GM12874 (cell line): ENCODE measurements at regions not wholly inside any gene's neighbourhood (a gene's known extent, or its start where the extent isn't known, plus 50 kb on each side); places are given as distances from the start of the nearest gene placed in this dataset.

Experiments used
- CTCF ChIP-seq: IDR thresholded peaks from 2 replicates; pipeline ENCODE4 v1.5.1; 2011; ENCODE audit warnings: low read depth, mild to moderate bottlenecking, control low read depth, low read length, moderate library complexity; ENCODE audit not compliant: insufficient read depth

DNA sequence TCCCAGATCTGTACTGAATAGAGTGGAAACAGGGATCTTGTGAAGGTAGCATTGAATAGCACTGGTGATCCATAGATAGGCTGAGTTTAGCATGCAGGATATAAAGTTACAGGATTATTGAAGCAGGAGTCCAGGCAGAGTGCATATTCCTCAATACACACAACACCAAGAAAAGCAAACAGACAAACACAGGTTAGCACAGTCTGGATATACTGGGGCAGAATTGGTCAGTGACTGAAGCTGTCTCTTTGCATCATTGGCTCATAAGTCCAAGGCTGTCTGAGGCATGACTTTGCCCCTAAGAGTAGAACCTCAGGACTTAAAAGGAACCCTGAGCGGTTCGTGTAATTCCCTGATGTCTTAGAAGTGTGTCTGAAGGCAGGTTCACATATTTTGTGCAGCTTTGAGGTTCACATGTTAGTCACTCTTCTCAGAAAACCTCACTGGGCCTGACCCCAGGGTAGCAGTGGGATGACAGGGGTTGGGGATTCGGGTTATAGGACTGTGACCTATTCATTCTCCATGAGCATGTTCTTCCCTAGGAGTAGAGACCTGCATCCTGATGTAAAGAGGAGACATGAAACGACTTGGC lies 134.6 kb downstream of the AASDH start:
- no peak for TF ChIP-seq CTCF

DNA sequence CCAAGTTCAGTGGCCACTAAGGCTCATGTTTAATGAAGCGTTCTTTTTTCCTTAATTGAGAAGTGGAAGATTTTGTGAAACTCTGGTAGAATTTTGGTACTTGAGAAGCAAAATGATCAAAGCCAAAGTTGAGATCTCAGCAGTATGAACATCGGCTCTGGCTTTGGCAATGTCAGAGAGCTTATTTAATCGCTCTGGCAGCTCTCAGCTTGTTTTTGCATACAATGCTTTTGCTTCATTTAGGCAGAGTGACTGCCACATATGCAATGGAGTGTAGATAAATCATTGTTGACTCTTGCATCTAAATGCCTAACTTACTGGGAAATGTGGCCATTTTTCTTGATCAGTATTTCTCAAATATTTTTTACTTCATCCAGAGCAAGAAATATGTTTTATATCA lies 135.7 kb downstream of the AASDH start:
- TF ChIP-seq CTCF: no peak

DNA sequence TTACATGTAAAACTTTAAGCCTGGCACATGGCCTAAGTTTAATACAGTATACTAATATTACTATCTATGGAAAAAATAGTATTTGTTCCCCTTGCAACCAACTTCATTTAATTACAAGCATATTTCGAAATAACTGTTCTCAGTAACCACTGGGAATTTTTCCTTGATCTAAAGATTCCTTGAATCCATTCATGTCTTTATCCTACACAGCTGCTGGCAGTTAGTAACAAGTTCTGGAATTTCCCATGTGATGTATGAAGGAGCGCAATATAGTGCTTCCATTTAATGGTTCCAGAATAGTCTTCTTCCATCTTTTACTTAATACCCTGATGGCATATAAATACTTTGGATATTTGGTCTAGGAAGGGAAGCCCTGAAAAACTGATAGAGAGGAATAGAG lies 136.5 kb downstream of the AASDH start:
- no peak for TF ChIP-seq CTCF

- no peak for TF ChIP-seq CTCF
Observed at GRCh38 chr4:56247646-56248045, 139.6 kb downstream of the AASDH start.

DNA sequence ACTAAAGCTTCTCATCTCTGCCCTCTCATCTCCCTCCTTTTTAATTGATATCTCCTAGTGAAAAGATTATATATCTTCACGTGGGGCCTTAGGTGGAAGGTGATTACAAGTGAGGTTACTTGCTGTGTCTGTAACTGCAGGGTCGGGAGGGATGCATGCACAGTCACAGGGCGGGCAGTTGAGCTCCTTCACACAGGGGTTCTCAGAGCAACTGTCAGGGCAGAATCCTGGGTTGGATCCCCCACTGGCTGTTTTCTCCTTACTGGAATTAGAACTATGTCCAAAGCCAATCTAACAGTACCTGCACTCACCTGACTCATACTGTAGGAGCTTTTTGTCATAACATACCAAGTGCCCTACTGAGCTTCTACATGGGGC lies 141.1 kb downstream of the AASDH start:
- no peak for TF ChIP-seq CTCF

DNA sequence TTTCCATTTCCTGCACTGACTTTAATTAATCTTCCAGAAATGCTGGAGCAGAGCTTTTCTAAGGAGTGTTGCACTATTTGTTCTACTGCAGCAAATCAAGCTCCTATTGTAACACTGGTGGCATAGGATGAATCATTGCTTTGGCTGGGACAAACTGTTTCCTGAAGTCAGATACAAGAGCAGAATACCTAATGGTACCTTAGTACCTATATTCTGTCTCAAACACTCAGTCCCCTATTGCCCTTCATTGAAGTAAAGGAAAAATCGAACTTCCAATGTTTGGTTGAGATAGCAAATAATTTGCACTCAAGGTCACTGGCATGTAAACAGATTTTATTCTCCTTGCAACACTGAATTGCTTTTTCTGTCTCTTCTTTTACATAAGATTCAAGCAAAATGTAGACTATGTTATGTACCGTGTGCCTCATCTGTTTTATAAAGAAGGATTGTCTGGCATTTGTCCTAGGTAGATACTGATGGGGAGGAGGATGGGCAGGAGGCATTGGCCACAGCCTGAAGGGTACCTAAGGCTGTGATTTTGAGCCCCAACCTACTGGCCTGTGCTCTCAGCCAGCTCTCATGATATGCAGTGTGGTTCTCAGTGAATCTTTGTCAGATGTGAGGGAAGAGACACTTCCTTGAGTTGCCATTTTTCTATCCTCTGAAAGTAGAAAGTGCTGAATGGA lies 141.6 kb downstream of the AASDH start:
- TF ChIP-seq CTCF: no peak

- TF ChIP-seq CTCF: no peak
Observed at GRCh38 chr4:56244681-56245080, 142.6 kb downstream of the AASDH start.
